ENCODE measurements at regions not wholly inside any gene's neighbourhood (a gene's known extent, or its start where the extent isn't known, plus 50 kb on each side); places are given as distances from the start of the nearest gene placed in this dataset.

DNA sequence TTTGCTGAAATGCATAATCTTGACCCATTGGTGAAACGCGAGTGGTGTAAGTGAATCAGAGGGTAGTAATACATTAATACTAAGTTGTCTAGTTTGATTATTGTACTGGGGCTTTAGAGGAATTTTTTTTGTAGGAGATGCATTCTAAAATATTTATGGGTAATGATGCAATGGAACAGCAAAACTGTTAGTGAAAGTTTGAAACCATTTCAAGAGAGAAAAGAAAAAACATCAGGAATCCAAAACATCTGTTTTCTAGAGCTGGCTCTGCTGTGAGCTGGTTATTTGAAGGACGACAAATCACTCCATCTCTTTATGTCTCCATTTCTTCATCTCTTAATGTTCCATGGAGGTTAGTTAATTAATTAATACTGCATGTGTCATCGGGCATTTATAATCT is 351.9 kb upstream of the FAT1 start:
- Histone ChIP-seq H3K9me3 (no peaks in the 10 kb centered on the region), H3K27me3 (no peaks in the 10 kb centered on the region), H3K4me1 (no peaks in the 10 kb centered on the region), H3K4me3 (ENCODE audit: low read depth, low read length) (no peak overlapping the region), H3K36me3 (no peaks in the 10 kb centered on the region)
- DNase-seq, result no peak
- TF ChIP-seq, protein P1, sequence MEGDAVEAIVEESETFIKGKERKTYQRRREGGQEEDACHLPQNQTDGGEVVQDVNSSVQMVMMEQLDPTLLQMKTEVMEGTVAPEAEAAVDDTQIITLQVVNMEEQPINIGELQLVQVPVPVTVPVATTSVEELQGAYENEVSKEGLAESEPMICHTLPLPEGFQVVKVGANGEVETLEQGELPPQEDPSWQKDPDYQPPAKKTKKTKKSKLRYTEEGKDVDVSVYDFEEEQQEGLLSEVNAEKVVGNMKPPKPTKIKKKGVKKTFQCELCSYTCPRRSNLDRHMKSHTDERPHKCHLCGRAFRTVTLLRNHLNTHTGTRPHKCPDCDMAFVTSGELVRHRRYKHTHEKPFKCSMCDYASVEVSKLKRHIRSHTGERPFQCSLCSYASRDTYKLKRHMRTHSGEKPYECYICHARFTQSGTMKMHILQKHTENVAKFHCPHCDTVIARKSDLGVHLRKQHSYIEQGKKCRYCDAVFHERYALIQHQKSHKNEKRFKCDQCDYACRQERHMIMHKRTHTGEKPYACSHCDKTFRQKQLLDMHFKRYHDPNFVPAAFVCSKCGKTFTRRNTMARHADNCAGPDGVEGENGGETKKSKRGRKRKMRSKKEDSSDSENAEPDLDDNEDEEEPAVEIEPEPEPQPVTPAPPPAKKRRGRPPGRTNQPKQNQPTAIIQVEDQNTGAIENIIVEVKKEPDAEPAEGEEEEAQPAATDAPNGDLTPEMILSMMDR (IDR thresholded peaks at IDR 0.05; ENCODE audit: low read depth, low read length), result no peak

DNA sequence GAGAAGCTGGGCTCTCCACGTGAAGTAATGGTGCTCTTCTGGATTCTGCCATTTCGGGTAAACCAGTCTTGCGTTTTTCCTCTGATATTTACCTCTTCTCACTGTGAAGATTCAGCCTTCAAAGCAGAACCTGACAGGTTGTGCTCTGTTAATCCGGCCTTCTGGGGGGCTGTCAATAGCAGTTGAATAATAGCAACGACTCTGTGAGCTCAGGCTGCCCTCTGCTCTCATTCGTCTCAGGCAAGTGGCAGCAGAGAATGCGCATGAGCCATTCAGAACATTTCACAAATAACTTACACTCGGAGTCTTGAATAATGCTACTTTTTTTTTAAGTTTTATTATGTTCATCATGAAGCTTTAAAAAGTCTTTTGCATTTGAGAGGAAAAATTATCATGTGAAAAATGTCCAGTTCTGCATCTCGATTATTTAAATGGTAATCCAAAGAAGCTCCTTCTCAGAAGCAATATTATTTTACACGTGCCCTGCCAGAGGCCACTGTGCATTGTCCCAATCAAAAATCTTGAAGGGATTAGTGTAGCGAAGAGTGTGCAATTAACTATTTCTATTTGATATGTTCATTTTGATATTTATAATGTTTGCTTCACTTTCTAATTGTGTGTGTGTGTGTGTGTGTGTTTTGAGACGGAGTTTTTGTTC is 354.2 kb upstream of the FAT1 start:
- no peaks in the 10 kb centered on the region for H3K36me3 ChIP-seq
- H3K4me1 ChIP-seq, result no peaks in the 10 kb centered on the region
- TF ChIP-seq, protein P1 (IDR thresholded peaks at IDR 0.05; ENCODE audit: low read depth, low read length), result no peak
- H3K27me3 ChIP-seq, result no peaks in the 10 kb centered on the region
- no peaks in the 10 kb centered on the region for H3K9me3 ChIP-seq
- DNase-seq, result no peak
- H3K4me3 ChIP-seq (ENCODE audit: low read depth, low read length), result no peak overlapping the region

DNA sequence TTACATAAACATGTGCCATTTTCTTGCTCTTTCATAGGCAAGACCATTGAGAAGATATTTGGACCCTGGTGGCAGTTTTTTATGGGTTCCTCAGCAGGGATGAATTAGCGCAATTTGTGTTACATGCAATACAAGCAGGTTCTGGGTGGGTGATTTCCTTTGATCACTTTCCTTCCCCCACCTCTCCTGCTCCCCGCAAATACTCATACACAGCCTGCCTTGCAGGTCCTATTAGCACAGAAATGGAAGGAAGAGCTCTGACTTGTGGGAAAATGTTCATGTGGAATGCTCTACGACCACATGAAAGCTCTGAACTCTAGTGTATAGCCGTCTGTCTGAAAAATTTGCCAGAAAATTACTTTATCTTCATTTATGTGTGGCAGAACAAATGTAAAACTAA is 361.0 kb upstream of the FAT1 start:
- no peak overlapping the region for H3K4me3 ChIP-seq (ENCODE audit: low read depth, low read length)
- H3K4me1 ChIP-seq, result no peaks in the 10 kb centered on the region
- no peaks in the 10 kb centered on the region for H3K9me3 ChIP-seq
- no peaks in the 10 kb centered on the region for H3K27me3 ChIP-seq
- TF ChIP-seq, protein P1 (IDR thresholded peaks at IDR 0.05; ENCODE audit: low read depth, low read length), result no peak
- DNase-seq, result no peak
- H3K36me3 ChIP-seq, result no peaks in the 10 kb centered on the region

DNA sequence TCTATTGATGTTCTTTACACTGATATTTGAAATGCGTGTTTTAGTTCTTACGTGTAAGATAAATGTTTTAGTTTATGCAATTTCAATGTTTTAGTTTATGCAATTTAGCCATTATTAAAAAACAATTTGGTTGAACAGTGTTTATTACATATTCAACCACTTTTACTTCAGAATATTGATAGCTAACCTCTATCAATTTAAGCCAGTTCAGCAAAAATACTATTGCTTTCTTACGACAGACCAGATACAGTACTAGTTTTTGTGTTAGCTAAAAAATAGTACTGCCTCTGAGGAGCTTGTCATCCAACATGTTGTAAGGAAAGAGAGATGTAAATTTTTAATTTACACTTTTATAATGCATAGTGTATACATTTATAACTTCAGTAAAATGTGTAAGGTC is 361.7 kb upstream of the FAT1 start:
- Histone ChIP-seq H3K36me3 (no peaks in the 10 kb centered on the region), H3K27me3 (no peaks in the 10 kb centered on the region), H3K4me3 (ENCODE audit: low read depth, low read length) (no peak overlapping the region), H3K4me1 (no peaks in the 10 kb centered on the region), H3K9me3 (no peaks in the 10 kb centered on the region)
- TF ChIP-seq, protein P1 (IDR thresholded peaks at IDR 0.05; ENCODE audit: low read depth, low read length), result no peak
- DNase-seq, result no peak

DNA sequence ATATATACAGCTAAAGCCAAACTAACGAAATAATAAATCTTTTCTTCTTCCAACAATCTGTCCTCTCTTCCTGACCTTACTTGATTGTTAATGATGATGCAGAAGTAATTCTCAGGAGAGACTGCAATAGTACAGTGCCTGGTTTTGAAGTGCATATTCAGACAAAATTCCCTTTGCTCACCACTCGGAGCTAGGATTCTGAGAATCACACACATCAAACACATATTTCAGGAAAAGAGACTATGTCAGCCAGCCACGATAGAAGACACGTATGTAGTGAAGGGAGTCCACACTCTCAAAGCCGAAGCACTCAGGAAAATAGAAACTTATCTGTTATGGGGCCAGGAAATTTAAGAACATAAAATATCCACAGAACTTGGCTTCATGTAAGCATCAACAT is 362.5 kb upstream of the FAT1 start:
- no peaks in the 10 kb centered on the region for H3K36me3 ChIP-seq
- H3K27me3 ChIP-seq, result no peaks in the 10 kb centered on the region
- no peaks in the 10 kb centered on the region for H3K9me3 ChIP-seq
- H3K4me3 ChIP-seq (ENCODE audit: low read depth, low read length), result no peak overlapping the region
- TF ChIP-seq, protein P1 (IDR thresholded peaks at IDR 0.05; ENCODE audit: low read depth, low read length), result no peak
- no peaks in the 10 kb centered on the region for H3K4me1 ChIP-seq
- DNase-seq, result no peak

DNA sequence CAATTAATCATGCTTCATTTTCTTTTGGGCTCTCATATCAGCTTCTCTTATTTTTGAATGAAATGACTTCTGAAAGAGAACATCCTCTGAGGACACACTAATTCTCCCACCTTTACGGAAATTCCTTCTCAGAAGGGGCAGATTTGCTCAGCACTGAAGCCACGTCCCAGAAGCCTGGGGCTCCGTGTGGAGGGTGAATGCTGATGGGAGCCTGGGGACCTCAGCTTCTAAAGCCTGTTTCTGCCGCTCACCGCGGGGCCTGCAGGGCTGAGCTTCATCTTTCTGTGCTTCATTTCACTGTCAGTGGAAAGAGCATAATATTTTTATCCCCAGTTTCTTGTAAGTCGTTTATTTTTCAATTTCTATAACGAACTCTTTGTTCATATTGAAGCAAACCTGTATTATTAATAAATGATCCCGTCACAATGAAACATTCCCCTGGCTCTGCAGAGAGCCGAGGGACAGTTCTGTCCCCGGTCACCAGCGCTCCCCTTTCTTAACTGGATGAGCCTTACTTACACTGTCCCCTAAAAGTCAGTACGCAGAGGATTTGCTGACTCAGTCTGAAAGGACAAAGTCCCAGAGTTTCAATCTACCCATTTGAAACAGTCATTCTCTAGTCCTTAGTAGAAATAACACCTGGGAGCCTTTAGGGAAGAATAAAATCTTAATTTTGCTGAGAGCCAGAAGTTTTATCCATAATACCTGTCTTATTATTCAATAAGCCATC is 364.6 kb upstream of the FAT1 start:
- Histone ChIP-seq H3K4me3 (ENCODE audit: low read depth, low read length) (no peak overlapping the region), H3K27me3 (no peaks in the 10 kb centered on the region), H3K4me1 (no peaks in the 10 kb centered on the region), H3K9me3 (no peaks in the 10 kb centered on the region), H3K36me3 (no peaks in the 10 kb centered on the region)
- TF ChIP-seq, protein P1 (IDR thresholded peaks at IDR 0.05; ENCODE audit: low read depth, low read length), result no peak
- DNase-seq, result no peak

Data from BE2C (cell line).